Heart left ventricle (tissue), 16 donors: ENCODE measurements at regions not wholly inside any gene's neighbourhood (a gene's known extent, or its start where the extent isn't known, plus 50 kb on each side); places are given as distances from the start of the nearest gene placed in this dataset.

Experiments
- ATAC-seq, 4 donors: fragments of 200-7000 bp; cut with Tn5 transposase; one replicate each; pipeline ENCODE4 v1.9.1; 2020 to 2022; ENCODE audit warnings: moderate library complexity in 4 of 4, mild to moderate bottlenecking in 3 of 4, moderate number of reproducible peaks in 1 of 4
- DNase-seq, 5 donors: peaks; one replicate each; pipeline ENCODE4 v3.0.0-alpha.2; 2020
- H3K27ac ChIP-seq, 12 donors: fragments of 200-600 bp; sonication (generic) in 4 of 12; one replicate each; pipeline versions ENCODE4 v1.5.0 to v1.8.0; 2016 to 2022; ENCODE audit warnings: mild to moderate bottlenecking in 2 of 12
- H3K27me3 ChIP-seq, 9 donors: fragments of 200-600 bp; sonication (generic) in 2 of 9; one replicate each; pipeline versions ENCODE4 v1.5.1 to v1.8.0; 2016 to 2022; ENCODE audit warnings: mild to moderate bottlenecking in 3 of 9
- H3K36me3 ChIP-seq, 9 donors: fragments of 200-600 bp; sonication (generic) in 2 of 9; one replicate each; pipeline versions ENCODE4 v1.5.0 to v1.8.0; 2018 to 2022; ENCODE audit warnings: mild to moderate bottlenecking in 2 of 9
- H3K4me1 ChIP-seq, 12 donors: fragments of 200-600 bp; sonication (generic) in 4 of 12; one replicate each; pipeline versions ENCODE4 v1.5.0 to v1.8.0; 2016 to 2022; ENCODE audit warnings: mild to moderate bottlenecking in 3 of 12
- H3K4me3 ChIP-seq, 12 donors: fragments of 200-600 bp; sonication (generic) in 4 of 12; one replicate each; pipeline versions ENCODE4 v1.5.0 to v1.8.0; 2017 to 2022; ENCODE audit warnings: mild to moderate bottlenecking in 9 of 12, moderate library complexity in 4 of 12
- H3K9me3 ChIP-seq, 12 donors: fragments of 200-600 bp; sonication (generic) in 4 of 12; one replicate each; pipeline versions ENCODE4 v1.5.0 to v1.8.0; 2016 to 2022; ENCODE audit warnings: mild to moderate bottlenecking in 1 of 12
- POLR2A ChIP-seq, 2 donors: fragments of 450-650 bp; IDR thresholded peaks; one replicate each; pipeline ENCODE4 v1.6.1; 2017; ENCODE audit warnings: antibody characterized with exemption in 2 of 2, mild to moderate bottlenecking in 2 of 2, moderate library complexity in 2 of 2
- WGBS, 4 donors: extraction: QIAGEN DNeasy Blood & Tissue Kit in 2 of 4; methylation state at CpG; one replicate each; pipeline versions ENCODE4 v1.1.5 to v1.1.7; 2013 to 2018; 5-methylcytosine and 5-hydroxymethylcytosine counted together
- intact Hi-C, 10 donors: fragments of 100-400 bp; cut with DNase I; formaldehyde crosslinking; loops; one replicate each; pipeline versions ENCODE4 v1.11.1 to v1.14.2; 2022
- TF ChIP-seq, protein P1 (sequence below), 12 donors: fragments of 200-600 bp; sonication (generic) in 4 of 12; IDR thresholded peaks; one replicate each; pipeline versions ENCODE4 v1.5.0 to v1.8.0; 2018 to 2022; ENCODE audit warnings: antibody characterized with exemption in 12 of 12, mild to moderate bottlenecking in 5 of 12
- donor health status: ischemic (EF 13 %, LVEDD 7.1; RV severe dilation, severe dysfunction).
- donor health status: healthy with polysubstance abuse.
- donor health status: DM: no; HTN: yes; CAD: no.
- donor health status: DM: no; HTN: no; CAD: no.
- donor health status: ischemic (EF 25% LVEDD 6.9; RV normal size, moderate dysfunction).
- donor health status: ischemic (EF 25% LVEDD 5.7; RV mildly dilated, moderate dysfunction).
- donor health status: healthy.
- donor health status: DM: yes; HTN: yes; CAD: no.
- donor health status: ischemic (EF 35%, LVEDD 5.7; RV mildly dilated, moderate dysfunction).
- donor health status: nonischemic (EF 11% LVEDD 7.7; RV severe dilation, severe dysfunction).
- donor health status: DM: yes; HTN: yes; CAD: no.
- donor health status: PGD.
- donor health status: ischemic (EF 29% LVEDD 5.4; RV normal size, mild dysfunction).
- donor health status: nonischemic (EF 23%, LVEDD 6.1; RV moderate dilation, normal function).

DNA sequence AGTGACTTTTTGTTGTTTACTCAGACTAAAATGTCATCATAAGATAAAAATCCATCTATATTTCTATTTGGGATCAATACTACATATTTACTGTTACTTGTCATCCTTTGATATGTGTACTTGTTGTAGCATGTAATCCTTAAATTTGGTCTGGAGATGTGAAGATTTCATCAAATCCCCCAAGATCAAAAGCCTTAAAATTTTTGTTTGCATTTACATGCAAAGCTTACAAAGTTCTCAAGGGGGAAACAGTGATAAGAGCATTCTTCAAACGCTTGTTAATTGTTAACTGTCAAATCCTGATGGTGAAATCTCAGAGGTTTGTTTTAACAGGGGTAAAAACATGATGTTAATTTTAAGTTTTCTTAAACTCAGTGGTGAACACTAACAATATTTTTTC is 84.9 kb upstream of the SKAP2 start:
- TF ChIP-seq POLR2A (IDR thresholded peaks at IDR 0.05): no peak
- TF ChIP-seq, protein P1, sequence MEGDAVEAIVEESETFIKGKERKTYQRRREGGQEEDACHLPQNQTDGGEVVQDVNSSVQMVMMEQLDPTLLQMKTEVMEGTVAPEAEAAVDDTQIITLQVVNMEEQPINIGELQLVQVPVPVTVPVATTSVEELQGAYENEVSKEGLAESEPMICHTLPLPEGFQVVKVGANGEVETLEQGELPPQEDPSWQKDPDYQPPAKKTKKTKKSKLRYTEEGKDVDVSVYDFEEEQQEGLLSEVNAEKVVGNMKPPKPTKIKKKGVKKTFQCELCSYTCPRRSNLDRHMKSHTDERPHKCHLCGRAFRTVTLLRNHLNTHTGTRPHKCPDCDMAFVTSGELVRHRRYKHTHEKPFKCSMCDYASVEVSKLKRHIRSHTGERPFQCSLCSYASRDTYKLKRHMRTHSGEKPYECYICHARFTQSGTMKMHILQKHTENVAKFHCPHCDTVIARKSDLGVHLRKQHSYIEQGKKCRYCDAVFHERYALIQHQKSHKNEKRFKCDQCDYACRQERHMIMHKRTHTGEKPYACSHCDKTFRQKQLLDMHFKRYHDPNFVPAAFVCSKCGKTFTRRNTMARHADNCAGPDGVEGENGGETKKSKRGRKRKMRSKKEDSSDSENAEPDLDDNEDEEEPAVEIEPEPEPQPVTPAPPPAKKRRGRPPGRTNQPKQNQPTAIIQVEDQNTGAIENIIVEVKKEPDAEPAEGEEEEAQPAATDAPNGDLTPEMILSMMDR (IDR thresholded peaks at IDR 0.05): no peak
- 18 to 32% (median 25%) methylated on average over 1 of the region's 1 CpG for WGBS, 4 donors
- no peak for DNase-seq
- Histone ChIP-seq H3K36me3 (no peaks in the 10 kb centered on the region), H3K4me1 (no peaks in the 10 kb centered on the region), H3K27me3 (peaks cover 0 to 48% (median 0%) of the 10 kb centered on the region in 9 donors), H3K9me3 (no peaks in the 10 kb centered on the region), H3K4me3 (no peak overlapping the region), H3K27ac (no peak overlapping the region)
- intact Hi-C loops: no loop called here
- ATAC-seq: no peak

DNA sequence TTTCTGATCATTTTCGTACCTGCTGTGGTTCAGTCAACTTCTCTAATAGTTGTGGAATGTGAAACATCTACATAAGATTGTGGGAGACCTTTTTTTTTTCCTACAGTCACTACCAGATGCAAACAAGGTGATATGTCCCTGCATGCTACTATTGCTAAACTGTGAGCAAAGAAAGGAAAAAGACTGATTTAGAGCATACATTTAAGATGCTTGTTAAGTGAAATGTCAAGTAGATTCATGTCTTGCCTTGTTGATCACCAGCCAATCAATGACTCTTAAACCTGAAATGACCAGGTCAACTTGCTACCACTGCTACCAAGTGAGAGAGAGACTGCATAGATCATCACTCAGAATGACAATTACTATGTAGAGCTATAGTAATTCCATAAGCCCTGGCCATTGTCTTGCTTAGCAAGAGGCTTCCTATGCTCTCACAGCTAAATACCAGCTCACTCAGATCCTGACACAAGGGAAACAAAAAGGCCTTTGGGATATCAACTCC is 84.3 kb upstream of the SKAP2 start:
- Histone ChIP-seq H3K4me1 (no peaks in the 10 kb centered on the region), H3K27ac (no peak overlapping the region), H3K36me3 (no peaks in the 10 kb centered on the region), H3K4me3 (no peak overlapping the region), H3K27me3 (peaks cover 0 to 42% (median 0%) of the 10 kb centered on the region in 9 donors), H3K9me3 (no peaks in the 10 kb centered on the region)
- WGBS, 4 donors: 1 to 16% (median 12%) methylated on average over 1 of the region's 1 CpG
- ATAC-seq: no peak
- intact Hi-C loops: no loop called here
- no peak for DNase-seq
- TF ChIP-seq, protein P1 (IDR thresholded peaks at IDR 0.05): no peak
- TF ChIP-seq POLR2A (IDR thresholded peaks at IDR 0.05): no peak

DNA sequence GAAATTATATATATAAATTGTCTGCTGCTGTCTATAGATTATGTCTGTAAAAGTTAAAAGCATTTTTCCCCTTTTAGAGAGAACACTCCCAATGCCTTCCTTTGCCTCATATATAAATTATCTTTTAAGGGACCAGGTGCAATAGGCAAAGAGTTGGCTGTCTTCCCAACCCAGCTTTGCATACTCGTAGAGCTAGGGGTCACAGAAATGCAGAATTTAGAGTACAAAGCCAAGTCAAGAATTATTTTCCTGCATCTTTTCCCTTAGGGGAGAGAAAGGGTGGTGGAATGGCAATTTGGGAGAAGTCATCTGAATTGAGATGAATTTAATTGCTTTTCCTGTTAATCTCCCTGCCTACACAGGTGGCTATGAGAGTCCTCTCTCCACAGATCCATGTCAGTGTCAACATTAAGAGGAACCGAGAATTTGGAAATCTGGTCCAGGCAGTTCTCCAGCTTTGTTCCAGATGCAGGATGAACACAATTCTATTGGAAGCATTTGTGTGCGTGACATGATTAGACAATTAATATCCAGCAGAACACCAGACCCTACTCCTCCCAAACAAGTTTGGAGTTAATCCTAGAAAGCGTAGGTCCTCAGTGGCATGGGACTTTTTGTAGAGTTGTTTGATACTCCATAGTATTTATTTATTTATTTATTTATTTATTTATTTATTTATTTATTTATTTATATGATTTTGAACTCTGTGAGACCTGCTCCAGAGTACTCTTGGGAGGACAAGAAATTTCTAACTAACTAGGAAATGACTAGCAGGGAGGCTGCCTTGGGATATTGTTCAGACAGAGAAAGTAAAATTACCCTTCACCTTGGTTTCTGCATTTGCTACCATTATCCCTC is 80.3 kb upstream of the SKAP2 start:
- no peak overlapping the region for H3K27ac ChIP-seq
- TF ChIP-seq, protein P1 (IDR thresholded peaks at IDR 0.05): no peak
- TF ChIP-seq POLR2A (IDR thresholded peaks at IDR 0.05): no peak
- H3K4me3 ChIP-seq: no peak overlapping the region
- peaks cover 0 to 28% (median 0%) of the 10 kb centered on the region in 9 donors for H3K27me3 ChIP-seq
- H3K4me1 ChIP-seq: no peaks in the 10 kb centered on the region
- DNase-seq (no peak), ATAC-seq (no peak)
- no peaks in the 10 kb centered on the region for H3K9me3 ChIP-seq
- no peaks in the 10 kb centered on the region for H3K36me3 ChIP-seq
- intact Hi-C loops: no loop called here
- WGBS, 4 donors: 64 to 73% (median 72%) methylated on average over 4 of the region's 4 CpGs

DNA sequence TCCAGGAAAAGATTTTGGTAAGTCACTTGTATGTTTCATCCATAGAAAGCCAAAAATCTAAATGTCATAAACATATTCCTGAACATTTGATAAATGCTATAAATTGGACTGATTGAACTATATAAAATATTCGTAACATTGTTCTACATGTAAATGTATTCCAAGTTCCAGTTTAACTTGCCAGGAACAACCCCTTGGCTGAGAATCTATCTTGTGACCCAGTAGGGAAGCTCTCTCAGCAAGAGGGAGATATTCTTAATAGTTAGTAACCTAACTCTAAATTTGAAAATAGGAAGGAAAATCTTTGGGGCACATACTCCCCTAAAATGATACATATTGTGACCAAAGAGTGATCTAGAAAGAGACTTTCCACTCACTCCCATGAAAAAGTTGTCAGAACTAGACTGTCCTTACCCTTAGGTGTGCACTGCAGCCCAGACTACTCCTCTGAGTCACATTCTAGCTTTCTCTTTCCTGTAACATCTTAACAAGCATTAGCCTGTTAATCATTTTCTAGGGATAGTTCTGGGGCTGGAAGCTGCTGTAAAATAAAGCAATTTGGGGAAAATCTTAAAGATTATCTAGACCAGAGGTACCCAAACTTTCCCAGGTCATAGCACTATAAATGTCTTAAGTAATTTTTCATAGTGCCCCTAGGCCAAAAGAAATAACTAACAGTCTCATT is 73.7 kb upstream of the SKAP2 start:
- H3K9me3 ChIP-seq: peaks cover 0 to 6% (median 0%) of the 10 kb centered on the region in 12 donors
- peaks cover 0 to 8% (median 0%) of the 10 kb centered on the region in 9 donors for H3K27me3 ChIP-seq
- no peak for TF ChIP-seq POLR2A (IDR thresholded peaks at IDR 0.05)
- TF ChIP-seq, protein P1 (IDR thresholded peaks at IDR 0.05): no peak
- no peak overlapping the region for H3K4me3 ChIP-seq
- 73 to 85% (median 82%) methylated on average over 1 of the region's 1 CpG for WGBS, 4 donors
- intact Hi-C loops: no loop called here
- no peak overlapping the region for H3K27ac ChIP-seq
- ATAC-seq (no peak), DNase-seq (no peak)
- H3K36me3 ChIP-seq: no peaks in the 10 kb centered on the region
- no peaks in the 10 kb centered on the region for H3K4me1 ChIP-seq
